Gastroesophageal sphincter (tissue), 4 donors: ENCODE measurements at regions not wholly inside any gene's neighbourhood (a gene's known extent, or its start where the extent isn't known, plus 50 kb on each side); places are given as distances from the start of the nearest gene placed in this dataset.
"Not testable (repeated sequence)": the region's sequence is repeated elsewhere in the genome, so short reads cannot be mapped to it uniquely, and the experiment has no call there.

Source experiments
- ATAC-seq: fragments of 150-250 bp; one replicate; pipeline ENCODE4 v1.9.1; 2016; ENCODE audit warnings: mild to moderate bottlenecking, moderate library complexity
- H3K27ac ChIP-seq, 4 donors: fragments of 200-600 bp; sonication (generic) in 3 of 4; 1 replicate in 3 of 4; 2 replicates in 1 of 4; pipeline ENCODE4 v1.5.1; 2016 to 2019
- H3K27me3 ChIP-seq: fragments of 200-600 bp; sonication (generic); one replicate; pipeline ENCODE4 v1.5.1; 2019
- H3K36me3 ChIP-seq, 2 donors: fragments of 200-600 bp; sonication (generic); one replicate each; pipeline ENCODE4 v1.5.1; 2019; ENCODE audit warnings: control low read depth in 1 of 2
- H3K4me1 ChIP-seq, 3 donors: fragments of 200-600 bp; sonication (generic); 1 replicate in 2 of 3; 2 replicates in 1 of 3; pipeline ENCODE4 v1.5.1; 2016 to 2019; ENCODE audit warnings: control low read depth in 2 of 3
- H3K4me3 ChIP-seq, 2 donors: fragments of 200-600 bp; sonication (generic); one replicate each; pipeline ENCODE4 v1.5.1; 2019; ENCODE audit warnings: mild to moderate bottlenecking in 1 of 2, moderate library complexity in 1 of 2
- H3K9me3 ChIP-seq, 3 donors: fragments of 200-600 bp; sonication (generic); one replicate each; pipeline ENCODE4 v1.5.1; 2017 to 2019; ENCODE audit warnings: control low read depth in 2 of 3
- WGBS, 2 donors: methylation state at CpG; one replicate each; pipeline ENCODE4 v1.1.5; 2018; ENCODE audit warnings: low coverage in 1 of 2; 5-methylcytosine and 5-hydroxymethylcytosine counted together
- small RNA-seq, 4 donors: library from RNA; depleted of rRNA; stranded (forward); fragments of <200 nt; gene quantifications; one replicate each; pipeline ENCODE3, GENCODE V24; 2016

- not testable (repeated sequence) for ATAC-seq, H3K36me3 ChIP-seq, H3K27me3 ChIP-seq, H3K4me3 ChIP-seq, H3K4me1 ChIP-seq, H3K9me3 ChIP-seq, H3K27ac ChIP-seq
- WGBS, 2 donors: 46 to 53% methylated on average over 13 of the region's 13 CpGs
Observed at GRCh38 chr15:22282794-22283533, 175.7 kb upstream of the GOLGA6L22 start.

- not testable (repeated sequence) for H3K27me3 ChIP-seq, H3K9me3 ChIP-seq, H3K27ac ChIP-seq, H3K4me3 ChIP-seq, H3K36me3 ChIP-seq, H3K4me1 ChIP-seq, ATAC-seq
- WGBS, 2 donors: 76 to 77% methylated on average over 2 to 3 of the region's 3 CpGs
Observed at GRCh38 chr15:22284795-22285420, 173.8 kb upstream of the GOLGA6L22 start.

GRCh38 chr15:22291054-22291453 is 167.6 kb upstream of the GOLGA6L22 start:
- not testable (repeated sequence) for ATAC-seq, H3K9me3 ChIP-seq, H3K36me3 ChIP-seq, H3K27ac ChIP-seq, H3K4me1 ChIP-seq, H3K4me3 ChIP-seq, H3K27me3 ChIP-seq
- WGBS, 2 donors: 0 to 68% methylated on average over 1 to 4 of the region's 4 CpGs

GRCh38 chr15:22303112-22303511 is 155.6 kb upstream of the GOLGA6L22 start:
- H3K9me3 ChIP-seq, H3K27me3 ChIP-seq, ATAC-seq, H3K4me3 ChIP-seq, H3K27ac ChIP-seq, H3K36me3 ChIP-seq, H3K4me1 ChIP-seq: not testable (repeated sequence)
- WGBS, 2 donors: no CpG with 5 or more reads among the region's 1 CpG

Small RNA genes lying in the stretch of these regions (small RNA-seq; reads per million reads assigned to genes)
- gene MIR1268A: 0 reads per million in 4 donors
